ENCODE measurements at regions not wholly inside any gene's neighbourhood (a gene's known extent, or its start where the extent isn't known, plus 50 kb on each side); places are given as distances from the start of the nearest gene placed in this dataset.

GRCh38 chr7:12979181-12979580 is 291.7 kb downstream of the ARL4A start:
- TF ChIP-seq, protein P1, sequence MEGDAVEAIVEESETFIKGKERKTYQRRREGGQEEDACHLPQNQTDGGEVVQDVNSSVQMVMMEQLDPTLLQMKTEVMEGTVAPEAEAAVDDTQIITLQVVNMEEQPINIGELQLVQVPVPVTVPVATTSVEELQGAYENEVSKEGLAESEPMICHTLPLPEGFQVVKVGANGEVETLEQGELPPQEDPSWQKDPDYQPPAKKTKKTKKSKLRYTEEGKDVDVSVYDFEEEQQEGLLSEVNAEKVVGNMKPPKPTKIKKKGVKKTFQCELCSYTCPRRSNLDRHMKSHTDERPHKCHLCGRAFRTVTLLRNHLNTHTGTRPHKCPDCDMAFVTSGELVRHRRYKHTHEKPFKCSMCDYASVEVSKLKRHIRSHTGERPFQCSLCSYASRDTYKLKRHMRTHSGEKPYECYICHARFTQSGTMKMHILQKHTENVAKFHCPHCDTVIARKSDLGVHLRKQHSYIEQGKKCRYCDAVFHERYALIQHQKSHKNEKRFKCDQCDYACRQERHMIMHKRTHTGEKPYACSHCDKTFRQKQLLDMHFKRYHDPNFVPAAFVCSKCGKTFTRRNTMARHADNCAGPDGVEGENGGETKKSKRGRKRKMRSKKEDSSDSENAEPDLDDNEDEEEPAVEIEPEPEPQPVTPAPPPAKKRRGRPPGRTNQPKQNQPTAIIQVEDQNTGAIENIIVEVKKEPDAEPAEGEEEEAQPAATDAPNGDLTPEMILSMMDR (IDR thresholded peaks at IDR 0.05) = no peak
- TF ChIP-seq POLR2A (IDR thresholded peaks at IDR 0.05) = no peak

Data from heart left ventricle (tissue), 13 donors.